ENCODE measurements at regions not wholly inside any gene's neighbourhood (a gene's known extent, or its start where the extent isn't known, plus 50 kb on each side); places are given as distances from the start of the nearest gene placed in this dataset.

DNA sequence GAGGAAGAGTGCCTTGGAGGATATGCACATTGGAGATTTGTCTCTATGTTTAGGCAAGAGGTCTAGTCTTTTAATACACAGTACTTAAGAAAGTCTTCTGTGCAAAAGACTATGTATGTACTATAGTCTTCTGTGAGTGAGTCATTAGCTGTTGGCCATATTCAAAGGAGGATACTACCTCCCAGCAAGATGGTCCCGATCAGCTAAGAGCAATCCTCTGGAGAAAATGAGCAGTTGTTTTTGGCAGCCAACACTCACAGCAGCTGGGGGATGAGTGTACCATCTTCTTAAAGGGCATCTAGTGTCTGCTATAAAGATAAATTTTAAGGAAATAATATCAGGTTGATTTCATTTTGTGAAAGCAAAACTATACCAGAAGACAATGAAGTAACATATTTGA is 487.8 kb downstream of the KCTD12 start:
- TF ChIP-seq, protein P1, sequence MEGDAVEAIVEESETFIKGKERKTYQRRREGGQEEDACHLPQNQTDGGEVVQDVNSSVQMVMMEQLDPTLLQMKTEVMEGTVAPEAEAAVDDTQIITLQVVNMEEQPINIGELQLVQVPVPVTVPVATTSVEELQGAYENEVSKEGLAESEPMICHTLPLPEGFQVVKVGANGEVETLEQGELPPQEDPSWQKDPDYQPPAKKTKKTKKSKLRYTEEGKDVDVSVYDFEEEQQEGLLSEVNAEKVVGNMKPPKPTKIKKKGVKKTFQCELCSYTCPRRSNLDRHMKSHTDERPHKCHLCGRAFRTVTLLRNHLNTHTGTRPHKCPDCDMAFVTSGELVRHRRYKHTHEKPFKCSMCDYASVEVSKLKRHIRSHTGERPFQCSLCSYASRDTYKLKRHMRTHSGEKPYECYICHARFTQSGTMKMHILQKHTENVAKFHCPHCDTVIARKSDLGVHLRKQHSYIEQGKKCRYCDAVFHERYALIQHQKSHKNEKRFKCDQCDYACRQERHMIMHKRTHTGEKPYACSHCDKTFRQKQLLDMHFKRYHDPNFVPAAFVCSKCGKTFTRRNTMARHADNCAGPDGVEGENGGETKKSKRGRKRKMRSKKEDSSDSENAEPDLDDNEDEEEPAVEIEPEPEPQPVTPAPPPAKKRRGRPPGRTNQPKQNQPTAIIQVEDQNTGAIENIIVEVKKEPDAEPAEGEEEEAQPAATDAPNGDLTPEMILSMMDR (IDR thresholded peaks at IDR 0.05; ENCODE audit: extremely low read depth in 1 of 2, insufficient read depth in 1 of 2, low read depth in 1 of 2, low read length in 2 of 2) = no peak
- TF ChIP-seq POLR2A (IDR thresholded peaks at IDR 0.05; ENCODE audit: low read depth, low read length) (no peak), JUN (IDR thresholded peaks at IDR 0.05; ENCODE audit: borderline replicate concordance, insufficient read depth, insufficient read length, low read depth) (no peak), EZH2 (IDR thresholded peaks at IDR 0.05; ENCODE audit: borderline replicate concordance, low read depth, low read length, severe bottlenecking) (no peak), POLR2AphosphoS5 (IDR thresholded peaks at IDR 0.05; ENCODE audit: insufficient read depth, low read depth, low read length) (no peak), GATA2 (IDR thresholded peaks at IDR 0.05; ENCODE audit: insufficient read depth, insufficient read length, low read depth, low read length) (no peak)
- TF ChIP-seq, protein P2, sequence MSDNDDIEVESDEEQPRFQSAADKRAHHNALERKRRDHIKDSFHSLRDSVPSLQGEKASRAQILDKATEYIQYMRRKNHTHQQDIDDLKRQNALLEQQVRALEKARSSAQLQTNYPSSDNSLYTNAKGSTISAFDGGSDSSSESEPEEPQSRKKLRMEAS (IDR thresholded peaks at IDR 0.05; ENCODE audit: insufficient read depth, insufficient read length) = no peak

All from endothelial cell of umbilical vein (primary cell).